Sigmoid colon (tissue), 6 donors: ENCODE measurements at regions not wholly inside any gene's neighbourhood (a gene's known extent, or its start where the extent isn't known, plus 50 kb on each side); places are given as distances from the start of the nearest gene placed in this dataset.

ENCODE experiments used
- DNase-seq: peaks from one replicate; pipeline ENCODE4 v3.0.0-alpha.2; 2019
- H3K27ac ChIP-seq, 4 donors: fragments of 200-600 bp; sonication (generic); one replicate each; pipeline ENCODE4 v1.5.1; 2016 to 2019; ENCODE audit warnings: mild to moderate bottlenecking in 1 of 4
- H3K27me3 ChIP-seq, 3 donors: fragments of 200-600 bp; sonication (generic); one replicate each; pipeline ENCODE4 v1.5.1; 2019; ENCODE audit warnings: mild to moderate bottlenecking in 1 of 3
- H3K36me3 ChIP-seq, 4 donors: fragments of 200-600 bp; sonication (generic); one replicate each; pipeline ENCODE4 v1.5.1; 2016 to 2019
- H3K4me1 ChIP-seq, 4 donors: fragments of 200-600 bp; sonication (generic); one replicate each; pipeline ENCODE4 v1.5.1; 2017 to 2019
- H3K4me3 ChIP-seq, 4 donors: fragments of 200-600 bp; sonication (generic); one replicate each; pipeline ENCODE4 v1.5.1; 2017 to 2019; ENCODE audit warnings: mild to moderate bottlenecking in 2 of 4, moderate library complexity in 1 of 4
- H3K9me3 ChIP-seq, 4 donors: fragments of 200-600 bp in 3 of 4; sonication (generic) in 3 of 4; one replicate each; pipeline versions ENCODE4 v1.5.1 to v1.6.1; 2013 to 2019
- EP300 ChIP-seq, 4 donors: sonication (generic); formaldehyde crosslinking; IDR thresholded peaks; one replicate each; pipeline ENCODE4 v1.6.1; 2017; ENCODE audit warnings: antibody characterized with exemption in 4 of 4
- POLR2A ChIP-seq, 2 donors: fragments of 450-650 bp; IDR thresholded peaks; one replicate each; pipeline ENCODE4 v1.6.1; 2016; ENCODE audit warnings: antibody characterized with exemption in 2 of 2, mild to moderate bottlenecking in 2 of 2, moderate library complexity in 2 of 2
- POLR2AphosphoS5 ChIP-seq, 4 donors: sonication (generic); formaldehyde crosslinking; IDR thresholded peaks; one replicate each; pipeline ENCODE4 v1.6.1; 2017; ENCODE audit warnings: antibody characterized with exemption in 4 of 4
- WGBS, 2 donors: extraction: QIAGEN DNeasy Blood & Tissue Kit; methylation state at CpG; one replicate each; pipeline ENCODE4 v1.1.7; 2013; 5-methylcytosine and 5-hydroxymethylcytosine counted together
- intact Hi-C: fragments of 100-400 bp; cut with DNase I; formaldehyde crosslinking; loops from one replicate; pipeline ENCODE4 v1.15.1; 2023
- TF ChIP-seq, protein P1 (sequence below), 4 experiments: fragments of 450-650 bp in 3 of 4; fragments of 200-600 bp in 1 of 4; IDR thresholded peaks; one replicate each; pipeline ENCODE4 v1.5.1; 2016 to 2019; ENCODE audit warnings: antibody characterized with exemption in 4 of 4, mild to moderate bottlenecking in 3 of 4, moderate library complexity in 2 of 4
- donor health status: healthy with polysubstance abuse.
- donor health status: healthy.

DNA sequence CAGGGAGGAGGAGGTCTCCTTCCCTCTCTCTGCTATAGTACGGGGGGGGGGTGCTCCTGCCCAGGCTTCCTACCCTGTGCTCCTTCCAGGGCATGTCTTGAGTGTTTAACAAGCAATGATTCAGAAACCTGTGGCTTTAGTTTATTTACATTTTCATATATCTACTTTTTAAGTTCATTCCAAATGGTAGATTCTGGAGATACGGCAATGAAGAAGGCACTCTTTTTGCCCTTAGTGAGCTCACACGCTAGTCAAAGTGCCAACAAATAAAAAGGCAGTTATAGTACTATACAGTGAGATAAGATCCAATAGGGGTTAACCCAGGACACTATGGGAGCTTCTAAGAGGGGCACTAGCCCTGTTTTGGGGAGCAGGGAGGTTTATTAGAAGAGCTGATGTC lies 169.3 kb upstream of the CACNA1E start:
- H3K27ac ChIP-seq = no peak overlapping the region
- no peak overlapping the region for H3K4me3 ChIP-seq
- TF ChIP-seq EP300 (IDR thresholded peaks at IDR 0.05) = no peak
- no peak for TF ChIP-seq POLR2A (IDR thresholded peaks at IDR 0.05)
- TF ChIP-seq, protein P1, sequence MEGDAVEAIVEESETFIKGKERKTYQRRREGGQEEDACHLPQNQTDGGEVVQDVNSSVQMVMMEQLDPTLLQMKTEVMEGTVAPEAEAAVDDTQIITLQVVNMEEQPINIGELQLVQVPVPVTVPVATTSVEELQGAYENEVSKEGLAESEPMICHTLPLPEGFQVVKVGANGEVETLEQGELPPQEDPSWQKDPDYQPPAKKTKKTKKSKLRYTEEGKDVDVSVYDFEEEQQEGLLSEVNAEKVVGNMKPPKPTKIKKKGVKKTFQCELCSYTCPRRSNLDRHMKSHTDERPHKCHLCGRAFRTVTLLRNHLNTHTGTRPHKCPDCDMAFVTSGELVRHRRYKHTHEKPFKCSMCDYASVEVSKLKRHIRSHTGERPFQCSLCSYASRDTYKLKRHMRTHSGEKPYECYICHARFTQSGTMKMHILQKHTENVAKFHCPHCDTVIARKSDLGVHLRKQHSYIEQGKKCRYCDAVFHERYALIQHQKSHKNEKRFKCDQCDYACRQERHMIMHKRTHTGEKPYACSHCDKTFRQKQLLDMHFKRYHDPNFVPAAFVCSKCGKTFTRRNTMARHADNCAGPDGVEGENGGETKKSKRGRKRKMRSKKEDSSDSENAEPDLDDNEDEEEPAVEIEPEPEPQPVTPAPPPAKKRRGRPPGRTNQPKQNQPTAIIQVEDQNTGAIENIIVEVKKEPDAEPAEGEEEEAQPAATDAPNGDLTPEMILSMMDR (IDR thresholded peaks at IDR 0.05) = no peak
- no peak for TF ChIP-seq POLR2AphosphoS5 (IDR thresholded peaks at IDR 0.05)
- H3K4me1 ChIP-seq = peaks cover 0 to 16% (median 8%) of the 10 kb centered on the region in 4 donors
- H3K36me3 ChIP-seq = no peaks in the 10 kb centered on the region
- H3K9me3 ChIP-seq = no peaks in the 10 kb centered on the region
- intact Hi-C loops = no loop called here
- no peak for DNase-seq
- H3K27me3 ChIP-seq = peaks cover 20 to 62% (median 54%) of the 10 kb centered on the region in 3 donors
- WGBS, 2 donors = 72 to 75% methylated on average over 3 of the region's 3 CpGs

DNA sequence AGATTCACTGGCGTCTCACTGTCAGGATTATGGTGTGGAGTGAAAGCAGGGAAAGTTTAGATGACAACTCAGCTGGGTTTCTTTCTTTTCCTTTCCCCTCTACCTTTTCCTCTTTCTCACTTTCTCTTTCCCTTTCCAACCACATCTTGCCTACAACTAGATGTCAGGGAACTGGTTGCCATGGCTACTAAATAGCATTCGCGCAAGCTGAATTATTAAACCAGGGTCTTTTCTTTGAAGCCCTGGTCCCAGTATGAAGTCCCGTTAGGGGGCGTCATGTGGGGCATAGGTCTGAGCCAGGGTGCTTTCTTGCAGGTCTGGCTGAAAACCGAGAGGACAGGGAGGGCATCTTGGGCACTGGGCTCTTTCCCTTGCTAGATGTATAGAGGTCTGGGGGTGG lies 168.4 kb upstream of the CACNA1E start:
- WGBS, 2 donors = 27 to 30% methylated on average over 6 of the region's 6 CpGs
- no peak for TF ChIP-seq POLR2A (IDR thresholded peaks at IDR 0.05)
- no peak for TF ChIP-seq POLR2AphosphoS5 (IDR thresholded peaks at IDR 0.05)
- no peak for TF ChIP-seq EP300 (IDR thresholded peaks at IDR 0.05)
- TF ChIP-seq, protein P1 (IDR thresholded peaks at IDR 0.05) = no peak
- intact Hi-C loops = no loop called here
- Histone ChIP-seq H3K9me3 (no peaks in the 10 kb centered on the region), H3K4me1 (peaks cover 0 to 16% (median 8%) of the 10 kb centered on the region in 4 donors), H3K4me3 (no peak overlapping the region), H3K27ac (no peak overlapping the region), H3K36me3 (no peaks in the 10 kb centered on the region), H3K27me3 (peaks cover 20 to 71% (median 50%) of the 10 kb centered on the region in 3 donors)
- no peak for DNase-seq

DNA sequence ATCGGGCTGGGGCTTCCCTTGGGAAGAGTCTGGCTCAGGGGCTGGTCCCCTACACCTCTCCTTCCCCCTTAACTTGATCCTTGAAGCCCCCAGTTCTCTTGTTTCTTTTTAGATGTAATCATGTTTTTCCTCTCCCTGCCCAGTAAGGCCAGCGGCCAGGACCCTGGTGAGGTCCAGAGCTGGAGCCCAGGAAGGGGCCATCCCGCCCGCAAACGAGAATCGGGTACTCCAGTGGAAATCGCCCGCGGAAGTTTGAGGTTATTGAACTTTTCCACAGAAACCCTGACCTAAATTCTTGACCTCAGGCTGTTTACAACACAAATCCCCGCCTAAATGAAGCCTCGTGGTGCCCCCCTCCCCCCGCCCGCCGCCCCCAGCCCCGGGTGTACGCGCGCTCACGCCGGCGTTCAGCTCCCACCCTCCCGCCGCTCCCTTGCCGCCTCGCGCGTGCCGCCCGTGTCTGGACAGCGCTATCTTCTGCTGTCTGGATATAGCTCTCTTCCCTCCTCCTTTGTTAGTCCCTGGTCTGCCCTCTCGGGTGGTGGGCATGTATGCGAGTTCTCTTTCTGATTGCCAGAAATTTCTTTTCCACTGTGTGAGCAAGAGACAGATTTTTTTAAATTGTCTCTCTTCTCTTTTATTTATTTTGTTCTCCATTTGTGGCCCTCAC lies 165.9 kb upstream of the CACNA1E start:
- 3 to 12% methylated on average over 32 of the region's 32 CpGs for WGBS, 2 donors
- Histone ChIP-seq H3K9me3 (no peaks in the 10 kb centered on the region), H3K27me3 (peaks cover 26 to 86% (median 61%) of the 10 kb centered on the region in 3 donors), H3K27ac (no peak overlapping the region), H3K4me1 (peaks cover 0 to 16% (median 8%) of the 10 kb centered on the region in 4 donors), H3K36me3 (no peaks in the 10 kb centered on the region), H3K4me3 (no peak overlapping the region)
- no peak for DNase-seq
- TF ChIP-seq POLR2AphosphoS5 (IDR thresholded peaks at IDR 0.05) (no peak), POLR2A (IDR thresholded peaks at IDR 0.05) (no peak)
- TF ChIP-seq, protein P1 (IDR thresholded peaks at IDR 0.05) = no peak
- intact Hi-C loops = no loop called here

DNA sequence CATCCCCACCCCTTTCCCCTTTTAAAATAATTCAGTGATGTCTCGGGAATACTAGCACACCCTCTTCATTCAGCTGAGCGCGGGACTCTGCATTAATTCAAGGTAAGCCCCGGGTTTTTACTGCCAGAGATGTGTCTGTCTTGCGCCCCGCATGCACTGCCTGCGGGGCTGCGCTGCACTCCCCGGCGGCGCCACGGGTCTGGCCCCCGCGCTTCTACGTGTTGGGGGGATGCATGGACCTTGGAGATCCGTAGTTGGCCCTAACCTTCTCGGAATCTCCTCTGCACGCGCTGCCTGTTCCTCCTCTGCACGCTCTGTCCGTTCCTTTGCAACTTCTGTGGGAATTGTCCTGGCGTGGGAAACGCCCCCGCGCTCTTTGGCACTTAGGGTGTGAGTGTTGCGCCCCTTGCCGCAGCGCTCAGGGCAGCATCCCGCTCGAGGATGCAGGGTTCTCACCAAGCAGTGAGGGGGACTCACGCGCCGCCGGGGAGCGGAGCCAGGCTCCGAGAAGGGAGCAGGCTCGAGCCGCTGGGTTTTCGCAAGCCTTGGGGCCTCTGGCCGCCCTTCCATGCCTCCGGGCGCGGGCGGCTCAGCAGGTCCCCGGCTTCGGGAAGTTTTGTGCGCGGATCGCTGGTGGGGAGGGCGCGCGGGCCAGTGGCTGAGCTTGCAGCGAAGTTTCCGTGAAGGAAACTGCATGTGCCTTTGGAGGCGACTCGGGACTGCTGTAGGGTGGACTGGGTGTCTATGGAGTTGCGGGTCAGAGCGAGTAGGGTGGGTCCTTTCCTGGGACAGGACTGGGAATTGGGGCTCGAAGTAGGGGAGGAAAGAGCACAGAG lies 165.1 kb upstream of the CACNA1E start:
- no peak for TF ChIP-seq POLR2AphosphoS5 (IDR thresholded peaks at IDR 0.05)
- TF ChIP-seq POLR2A (IDR thresholded peaks at IDR 0.05) = no peak
- TF ChIP-seq, protein P1 (IDR thresholded peaks at IDR 0.05) = no peak
- TF ChIP-seq EP300 (IDR thresholded peaks at IDR 0.05) = no peak
- 3 to 12% methylated on average over 59 of the region's 59 CpGs for WGBS, 2 donors
- H3K27ac ChIP-seq = no peak overlapping the region
- peaks cover 0 to 16% (median 8%) of the 10 kb centered on the region in 4 donors for H3K4me1 ChIP-seq
- no peak for DNase-seq
- H3K9me3 ChIP-seq = no peaks in the 10 kb centered on the region
- peaks cover 26 to 79% (median 61%) of the 10 kb centered on the region in 3 donors for H3K27me3 ChIP-seq
- H3K36me3 ChIP-seq = no peaks in the 10 kb centered on the region
- H3K4me3 ChIP-seq = peak overlapping the region in 1 of 4 donors; percentile 15
- intact Hi-C loops = no loop called here
